HG03159 (cell line): ENCODE measurements at regions not wholly inside any gene's neighbourhood (a gene's known extent, or its start where the extent isn't known, plus 50 kb on each side); places are given as distances from the start of the nearest gene placed in this dataset.
A peak's percentile ranks its signal among the peaks of the same experiment; 100 is the strongest.
"Not testable (repeated sequence)": the region's sequence is repeated elsewhere in the genome, so short reads cannot be mapped to it uniquely, and the experiment has no call there.

Experiments used
- ATAC-seq: cut with Tn5 transposase; IDR thresholded peaks from one replicate; pipeline ENCODE4 v1.9.1; 2021; ENCODE audit warnings: mild to moderate bottlenecking, moderate library complexity; ENCODE audit not compliant: unreplicated experiment

DNA sequence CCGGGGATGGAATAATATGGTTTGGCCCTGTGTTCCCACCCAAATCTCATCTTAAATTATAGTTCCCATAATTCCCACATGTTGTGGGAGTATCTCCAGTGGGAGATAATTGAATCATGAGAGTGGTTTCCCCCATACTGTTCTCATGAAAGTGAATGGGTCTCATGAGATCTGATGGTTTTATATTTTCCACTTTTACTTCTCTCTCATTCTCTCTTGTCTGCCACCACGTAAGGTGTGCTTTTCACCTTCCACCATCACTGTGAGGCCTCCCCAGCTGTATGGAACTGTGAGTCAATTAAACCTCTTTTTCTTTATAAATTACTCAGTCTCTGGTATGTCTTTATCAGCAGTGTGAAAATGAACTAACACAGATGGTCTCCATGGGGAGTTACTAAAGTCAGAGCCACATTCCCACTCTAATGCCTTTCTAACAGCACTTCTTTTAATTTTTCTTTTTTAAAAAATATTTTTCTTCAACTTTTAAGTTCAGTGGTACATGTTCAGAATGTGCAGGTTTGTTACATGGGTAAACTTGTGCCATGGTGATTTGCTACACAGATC lies 306.6 kb downstream of the DTHD1 start:
- no peak for ATAC-seq

DNA sequence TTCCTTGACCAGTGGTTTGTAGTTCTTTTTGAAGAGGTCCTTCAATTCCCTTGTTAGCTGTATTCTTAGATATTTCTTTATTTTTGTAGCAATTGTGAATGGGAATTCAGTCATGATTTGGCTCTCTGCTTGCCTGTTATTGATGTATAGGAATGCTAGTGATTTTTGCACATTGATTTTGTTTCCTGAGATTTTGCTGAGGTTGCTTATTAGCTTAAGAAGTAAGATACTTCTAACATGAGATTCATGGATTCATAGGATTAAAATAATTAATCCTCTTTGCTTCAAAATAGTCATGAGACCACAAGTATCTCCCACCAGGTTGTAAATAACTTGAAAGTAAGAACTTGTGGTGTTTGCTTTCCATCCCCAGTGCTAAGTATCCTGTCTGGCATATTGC lies 308.9 kb downstream of the DTHD1 start:
- no peak for ATAC-seq

DNA sequence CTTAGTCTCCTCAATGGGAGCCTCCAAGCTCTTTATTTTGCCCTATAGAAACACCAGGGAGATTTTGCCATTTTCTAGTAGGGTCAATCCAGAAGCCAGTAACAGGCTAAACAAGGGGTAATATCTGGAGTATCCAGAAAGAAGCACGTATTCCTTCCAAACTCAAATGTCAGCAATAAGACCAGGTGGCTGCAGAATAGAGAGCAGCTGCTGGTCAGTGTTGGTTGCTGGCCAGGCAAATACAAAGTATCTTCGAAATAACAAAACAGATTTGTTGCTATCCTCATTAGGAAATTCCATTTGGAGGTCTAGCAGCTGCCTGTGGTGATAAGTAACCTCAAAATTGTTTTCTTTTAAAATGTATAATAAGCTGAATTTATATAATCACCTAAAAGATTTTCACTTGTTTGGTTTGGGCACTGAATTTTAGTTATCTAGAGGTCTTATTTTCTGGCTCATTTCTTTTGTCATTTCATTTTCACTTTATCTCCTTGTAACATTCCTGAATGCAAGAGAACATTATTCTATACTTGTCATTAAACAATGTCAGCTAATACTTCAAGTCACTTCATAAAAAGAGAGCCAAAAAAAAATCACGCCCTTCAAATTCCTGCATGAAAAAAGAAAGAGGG lies 320.6 kb downstream of the DTHD1 start:
- ATAC-seq, result no peak

GRCh38 chr4:36609661-36610060 lies 328.2 kb downstream of the DTHD1 start:
- ATAC-seq, result no peak

DNA sequence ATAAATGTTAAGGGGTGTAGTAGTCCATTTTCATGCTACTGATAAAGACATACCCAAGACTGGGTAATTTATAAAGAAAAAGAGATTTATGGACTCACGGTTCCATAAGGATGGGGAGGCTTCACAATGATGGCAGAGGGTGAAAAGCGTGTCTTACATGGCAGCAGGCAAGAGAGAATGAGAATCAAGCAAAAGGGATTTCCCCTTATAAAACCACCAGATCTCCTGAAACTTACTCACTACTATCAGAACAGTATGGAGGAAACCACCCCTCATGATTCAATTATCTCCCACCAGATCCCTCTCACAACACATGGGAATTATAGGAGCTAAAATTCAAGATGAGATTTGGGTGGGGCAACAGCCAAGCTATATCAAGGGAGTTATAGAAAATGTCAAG lies 329.2 kb downstream of the DTHD1 start:
- ATAC-seq, result no peak

DNA sequence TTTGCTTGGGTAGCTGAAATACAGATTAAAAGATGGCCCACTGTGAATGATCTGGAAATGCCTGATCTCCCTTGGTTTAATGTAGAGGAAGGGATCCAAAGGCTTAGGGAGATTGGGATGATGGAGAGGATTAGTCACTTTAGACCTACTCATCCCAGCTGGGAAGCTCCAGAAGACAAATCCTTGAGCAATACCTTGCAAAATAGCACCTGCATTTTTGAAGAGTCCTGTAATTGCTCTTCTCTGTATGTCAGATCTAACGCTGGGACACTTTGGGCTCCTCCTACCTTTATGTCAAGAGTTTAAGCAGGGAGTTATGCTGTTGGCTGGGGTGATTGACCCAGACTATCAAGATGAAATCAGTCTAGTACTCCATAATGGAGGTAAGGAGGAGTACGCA lies 331.7 kb downstream of the DTHD1 start:
- ATAC-seq, result not testable (repeated sequence)

- no peak for ATAC-seq
These were observed 332.6 kb downstream of the DTHD1 start for GRCh38 chr4:36614011-36614410.

GRCh38 chr4:36618102-36618501 lies 336.7 kb downstream of the DTHD1 start:
- ATAC-seq, result no peak

GRCh38 chr4:36624030-36624429 lies 342.6 kb downstream of the DTHD1 start:
- ATAC-seq, result no peak

DNA sequence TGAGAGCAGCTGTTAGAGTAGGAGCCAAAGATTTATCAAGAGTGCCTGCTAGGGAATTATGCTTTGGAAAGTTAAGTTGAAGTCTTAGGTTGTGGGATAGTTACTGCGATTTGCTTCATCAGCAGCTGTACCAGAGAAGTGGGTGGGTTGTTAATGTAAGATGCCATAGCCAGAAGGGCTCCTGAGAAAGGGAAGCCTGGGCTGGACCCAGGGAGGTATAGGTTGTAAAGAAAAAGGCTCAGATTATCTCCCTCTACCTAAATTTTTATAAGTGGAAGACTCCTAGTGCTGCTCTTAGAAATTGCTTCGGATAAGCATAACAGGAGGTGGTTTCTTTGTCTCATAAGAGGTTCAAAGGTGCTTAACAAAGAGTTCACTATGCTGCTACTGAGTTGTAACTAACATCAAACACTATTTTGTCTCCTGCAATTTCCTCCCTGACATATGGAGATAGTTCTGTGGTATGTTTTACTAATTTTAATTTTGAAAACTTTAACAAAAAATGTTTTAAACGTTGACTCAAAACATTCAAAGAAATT lies 356.9 kb downstream of the DTHD1 start:
- no peak for ATAC-seq

- no peak for ATAC-seq
These were observed 359.5 kb downstream of the DTHD1 start for GRCh38 chr4:36640876-36641275.

- ATAC-seq, result peak; percentile 99
These were observed 369.8 kb downstream of the DTHD1 start for GRCh38 chr4:36651253-36651652.

GRCh38 chr4:36652857-36653256 lies 371.4 kb downstream of the DTHD1 start:
- no peak for ATAC-seq

- ATAC-seq, result no peak
These were observed 384.6 kb downstream of the DTHD1 start for GRCh38 chr4:36665985-36666527.

DNA sequence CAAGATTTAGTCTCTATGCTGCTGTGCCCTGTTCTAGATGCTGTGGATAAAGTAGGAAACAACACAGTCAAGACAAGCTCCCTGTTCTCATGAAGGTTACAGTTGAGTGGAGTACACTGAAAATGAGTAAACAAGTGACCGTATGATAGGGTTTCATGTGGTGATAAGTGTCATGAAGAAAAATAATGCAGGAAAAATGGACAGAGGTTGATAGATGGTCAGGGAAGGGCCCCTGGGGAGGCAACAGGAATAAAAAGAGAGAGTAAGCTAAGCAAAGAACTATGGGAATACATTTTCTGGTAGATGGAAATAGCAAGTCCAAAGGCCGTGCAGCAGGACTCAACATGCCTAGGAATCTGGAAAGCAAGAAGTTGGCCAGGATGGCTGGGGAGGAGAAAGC lies 394.0 kb downstream of the DTHD1 start:
- ATAC-seq, result no peak

- ATAC-seq, result no peak
These were observed 395.0 kb downstream of the DTHD1 start for GRCh38 chr4:36676139-36677050.

- ATAC-seq, result no peak
These were observed 395.7 kb downstream of the DTHD1 start for GRCh38 chr4:36677112-36677511.

DNA sequence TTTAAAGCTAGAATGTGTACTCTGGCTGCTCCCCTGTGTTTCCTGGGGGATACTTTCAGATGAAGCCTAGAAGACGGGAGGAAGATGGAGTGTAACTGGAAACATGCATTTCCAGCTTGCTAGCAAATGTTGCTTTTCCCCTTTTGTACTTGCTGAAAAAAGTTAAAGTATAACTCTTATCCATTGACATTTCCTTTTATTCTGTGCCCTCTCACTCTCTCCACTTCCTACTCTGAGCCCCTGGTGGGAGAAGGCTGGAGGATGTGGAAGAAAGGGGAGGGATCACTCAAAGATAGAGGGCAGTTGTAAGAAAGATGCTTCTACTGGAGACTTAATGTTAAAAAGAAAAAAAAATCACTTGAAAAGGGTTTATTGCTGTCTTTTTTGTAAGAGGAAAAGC lies 396.5 kb downstream of the DTHD1 start:
- ATAC-seq, result no peak

- no peak for ATAC-seq
These were observed 406.3 kb downstream of the DTHD1 start for GRCh38 chr4:36687681-36688080.

GRCh38 chr4:36692586-36692985 lies 411.2 kb downstream of the DTHD1 start:
- ATAC-seq, result no peak

DNA sequence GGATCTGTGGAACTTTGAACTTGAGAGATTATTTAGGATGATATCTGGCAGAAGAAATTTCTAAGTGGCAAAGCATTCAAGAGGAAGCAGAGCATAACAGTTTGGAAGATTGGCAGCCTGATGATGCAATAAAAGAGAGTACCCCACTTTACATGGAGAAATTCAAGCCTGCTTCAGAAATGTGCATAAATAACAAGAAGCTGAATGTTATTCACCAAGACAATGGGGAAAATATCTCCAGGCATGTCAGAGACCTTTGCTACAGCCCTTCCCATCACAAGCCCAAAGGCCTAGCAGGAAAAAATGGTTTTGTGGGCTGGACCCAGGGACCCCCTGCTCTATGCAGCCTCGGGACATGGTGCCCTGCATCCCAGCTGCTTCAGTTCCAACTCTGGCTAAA lies 420.8 kb downstream of the DTHD1 start:
- ATAC-seq, result no peak
